Neural cell (in vitro differentiated cells): ENCODE measurements at regions not wholly inside any gene's neighbourhood (a gene's known extent, or its start where the extent isn't known, plus 50 kb on each side); places are given as distances from the start of the nearest gene placed in this dataset.

Experiments used
- H2AFZ ChIP-seq: fragments of 200-600, 300-800 bp; sonication (generic), shearing (Covaris generic); 2 replicates; pipeline ENCODE4 v1.6.0; 2014; ENCODE audit warnings: low read depth, mild to moderate bottlenecking, antibody characterized with exemption, low read length, moderate library complexity
- H3F3A ChIP-seq: fragments of 200-600 bp; shearing (Covaris generic); 2 replicates; pipeline ENCODE4 v1.6.1; 2016; ENCODE audit warnings: mild to moderate bottlenecking, moderate library complexity, mixed read lengths, antibody characterized with exemption, low read length; ENCODE audit not compliant: insufficient read depth, poor library complexity, severe bottlenecking
- H3K27ac ChIP-seq: fragments of 200-600, 300-800 bp; sonication (generic), shearing (Covaris generic); 2 replicates; pipeline ENCODE4 v1.5.1; 2014; ENCODE audit warnings: mild to moderate bottlenecking, low read length, moderate library complexity
- H3K27me3 ChIP-seq: fragments of 300-800, 200-600 bp; sonication (generic), shearing (Covaris generic); 2 replicates; pipeline ENCODE4 v1.6.0; 2014; ENCODE audit warnings: mild to moderate bottlenecking, low read depth, low read length, moderate library complexity; ENCODE audit not compliant: insufficient read depth
- H3K36me3 ChIP-seq: fragments of 300-800, 200-600 bp; sonication (generic), shearing (Covaris generic); 2 replicates; pipeline ENCODE4 v1.5.1; 2014; ENCODE audit warnings: mild to moderate bottlenecking, antibody characterized with exemption, low read length, moderate library complexity; ENCODE audit not compliant: insufficient read depth
- H3K4me2 ChIP-seq: fragments of 300-800, 200-600 bp; sonication (generic), shearing (Covaris generic); 2 replicates; pipeline ENCODE4 v1.6.0; 2014; ENCODE audit warnings: mild to moderate bottlenecking, low read length
- H3K4me3 ChIP-seq: fragments of 300-800, 200-600 bp; sonication (generic), shearing (Covaris generic); 2 replicates; pipeline ENCODE4 v1.5.1; 2014; ENCODE audit warnings: mild to moderate bottlenecking, low read length, moderate library complexity
- H3K79me2 ChIP-seq: fragments of 200-600 bp; shearing (Covaris generic); replicated peaks from 2 replicates; pipeline ENCODE4 v1.6.0; 2014; ENCODE audit warnings: mild to moderate bottlenecking, low read length, moderate library complexity; ENCODE audit not compliant: insufficient read depth
- H3K9ac ChIP-seq: fragments of 300-800, 200-600 bp; sonication (generic), shearing (Covaris generic); 2 replicates; pipeline ENCODE4 v1.6.1; 2016; ENCODE audit warnings: mild to moderate bottlenecking, low read length, mixed read lengths
- H3K9me2 ChIP-seq: fragments of 200-600 bp; shearing (Covaris generic); 2 replicates; pipeline ENCODE4 v1.6.1; 2016; ENCODE audit warnings: mild to moderate bottlenecking, low read length, mixed read lengths; ENCODE audit not compliant: insufficient read depth
- H3K9me3 ChIP-seq: fragments of 200-600, 300-800 bp; sonication (generic), shearing (Covaris generic); 2 replicates; pipeline ENCODE4 v1.6.1; 2016; ENCODE audit warnings: mild to moderate bottlenecking, mixed run types, low read length, moderate library complexity, mixed read lengths
- H4K20me1 ChIP-seq: fragments of 200-600 bp; shearing (Covaris generic); 2 replicates; pipeline ENCODE4 v1.6.1; 2016; ENCODE audit warnings: mild to moderate bottlenecking, mixed run types; ENCODE audit not compliant: insufficient read depth
- CTCF ChIP-seq: fragments of 450-650 bp; IDR thresholded peaks from 2 replicates; pipeline ENCODE4 v1.5.1; 2014; ENCODE audit warnings: antibody characterized with exemption, mild to moderate bottlenecking, moderate library complexity; ENCODE audit not compliant: poor library complexity, severe bottlenecking
- EP300 ChIP-seq: fragments of 450-650 bp; conservative IDR thresholded peaks from 2 replicates; pipeline ENCODE4 v1.6.1; 2014; ENCODE audit warnings: antibody characterized with exemption, mild to moderate bottlenecking, moderate library complexity; ENCODE audit not compliant: poor library complexity, severe bottlenecking
- EZH2 ChIP-seq: fragments of 200-600, 300-800 bp; shearing (Covaris generic), sonication (generic); IDR thresholded peaks from 2 replicates; pipeline ENCODE4 v1.6.1; 2014; ENCODE audit warnings: antibody characterized with exemption, low read length, borderline replicate concordance, mild to moderate bottlenecking; ENCODE audit not compliant: insufficient read depth, poor library complexity, severe bottlenecking
- MXI1 ChIP-seq: fragments of 450-650 bp; conservative IDR thresholded peaks from 2 replicates; pipeline ENCODE4 v1.6.1; 2014; ENCODE audit warnings: antibody characterized with exemption, mild to moderate bottlenecking; ENCODE audit not compliant: poor library complexity, severe bottlenecking
- POLR2AphosphoS5 ChIP-seq: IDR thresholded peaks from 2 replicates; pipeline ENCODE4 v1.6.1; 2012
- RAD21 ChIP-seq: fragments of 450-650 bp; conservative IDR thresholded peaks from 2 replicates; pipeline ENCODE4 v1.6.1; 2014; ENCODE audit warnings: antibody characterized with exemption, mild to moderate bottlenecking, moderate library complexity
- REST ChIP-seq: IDR thresholded peaks from 2 replicates; pipeline ENCODE4 v1.6.1; 2012; ENCODE audit warnings: borderline replicate concordance
- SMC3 ChIP-seq: fragments of 450-650 bp; conservative IDR thresholded peaks from 2 replicates; pipeline ENCODE4 v1.6.1; 2014; ENCODE audit warnings: antibody characterized with exemption, mild to moderate bottlenecking, moderate library complexity; ENCODE audit not compliant: poor library complexity
- TAF1 ChIP-seq: IDR thresholded peaks from 2 replicates; pipeline ENCODE4 v1.6.1; 2012; ENCODE audit warnings: low read depth

GRCh38 chr13:87314822-87315221 lies 356.3 kb upstream of the SLITRK5 start:
- Histone ChIP-seq H3F3A (no peaks in the 10 kb centered on the region), H2AFZ (no peak overlapping the region), H3K36me3 (no peaks in the 10 kb centered on the region), H3K79me2 (no peaks in the 10 kb centered on the region), H3K4me3 (no peak overlapping the region), H3K9ac (no peak overlapping the region), H3K9me2 (no peaks in the 10 kb centered on the region), H3K27ac (no peak overlapping the region), H3K27me3 (no peaks in the 10 kb centered on the region), H3K4me2 (no peak overlapping the region), H3K9me3 (no peaks in the 10 kb centered on the region), H4K20me1 (no peaks in the 10 kb centered on the region)
- no peak for TF ChIP-seq SMC3
- no peak for TF ChIP-seq REST
- TF ChIP-seq CTCF: no peak
- TF ChIP-seq RAD21: no peak
- no peak for TF ChIP-seq TAF1
- no peak for TF ChIP-seq MXI1
- TF ChIP-seq EZH2: no peak
- no peak for TF ChIP-seq POLR2AphosphoS5
- no peak for TF ChIP-seq EP300

DNA sequence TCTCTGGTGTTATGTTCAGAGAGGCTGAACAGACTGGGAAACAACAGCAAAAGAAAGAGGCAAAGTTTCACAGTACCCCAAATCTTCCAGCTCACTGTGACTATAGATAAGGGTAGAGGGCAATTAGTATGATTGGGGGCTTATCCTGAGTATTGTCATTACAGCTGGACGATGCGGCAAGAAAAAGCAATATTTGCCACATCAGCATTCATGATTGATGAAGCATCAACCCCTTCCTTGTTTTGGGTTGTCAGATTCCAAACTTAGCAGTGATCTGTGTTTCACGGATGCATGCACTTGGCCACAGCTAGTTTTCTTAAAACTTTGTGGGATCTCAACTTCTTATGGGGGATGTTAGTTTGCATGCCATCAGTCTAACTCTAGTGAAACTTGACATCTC lies 348.8 kb upstream of the SLITRK5 start:
- H4K20me1 ChIP-seq: no peaks in the 10 kb centered on the region
- no peak overlapping the region for H3K27ac ChIP-seq
- no peaks in the 10 kb centered on the region for H3K79me2 ChIP-seq
- no peak overlapping the region for H3K9ac ChIP-seq
- H3K4me3 ChIP-seq: no peak overlapping the region
- H3K9me2 ChIP-seq: no peaks in the 10 kb centered on the region
- H3K27me3 ChIP-seq: no peaks in the 10 kb centered on the region
- H3F3A ChIP-seq: no peaks in the 10 kb centered on the region
- H3K9me3 ChIP-seq: no peaks in the 10 kb centered on the region
- no peak overlapping the region for H3K4me2 ChIP-seq
- H3K36me3 ChIP-seq: no peaks in the 10 kb centered on the region
- no peak for TF ChIP-seq RAD21
- no peak overlapping the region for H2AFZ ChIP-seq

- Histone ChIP-seq H3K9ac (no peak overlapping the region), H3K9me2 (no peaks in the 10 kb centered on the region), H2AFZ (no peak overlapping the region), H4K20me1 (no peaks in the 10 kb centered on the region), H3K27me3 (no peaks in the 10 kb centered on the region), H3K9me3 (no peaks in the 10 kb centered on the region), H3K4me2 (no peak overlapping the region), H3K27ac (no peak overlapping the region), H3K36me3 (no peaks in the 10 kb centered on the region), H3K4me3 (no peak overlapping the region), H3F3A (no peaks in the 10 kb centered on the region), H3K79me2 (no peaks in the 10 kb centered on the region)
- TF ChIP-seq REST (no peak), MXI1 (no peak), EP300 (no peak), POLR2AphosphoS5 (no peak), CTCF (no peak), SMC3 (no peak)
Observed at GRCh38 chr13:87324558-87324957, 346.6 kb upstream of the SLITRK5 start.
